Thyroid gland (tissue), 4 donors: ENCODE measurements at regions not wholly inside any gene's neighbourhood (a gene's known extent, or its start where the extent isn't known, plus 50 kb on each side); places are given as distances from the start of the nearest gene placed in this dataset.

ENCODE experiments used
- POLR2A ChIP-seq, 2 donors: fragments of 450-650 bp; IDR thresholded peaks; one replicate each; pipeline ENCODE4 v1.6.1; 2017; ENCODE audit warnings: antibody characterized with exemption in 2 of 2, mild to moderate bottlenecking in 2 of 2, moderate library complexity in 1 of 2
- TF ChIP-seq, protein P1 (sequence below), 6 experiments: fragments of 200-600 bp in 3 of 6; fragments of 450-650 bp in 3 of 6; sonication (generic) in 3 of 6; IDR thresholded peaks; one replicate each; pipeline ENCODE4 v1.5.1; 2016 to 2019; ENCODE audit warnings: antibody characterized with exemption in 6 of 6, mild to moderate bottlenecking in 2 of 6, inconsistent platforms in 1 of 6, moderate library complexity in 1 of 6

DNA sequence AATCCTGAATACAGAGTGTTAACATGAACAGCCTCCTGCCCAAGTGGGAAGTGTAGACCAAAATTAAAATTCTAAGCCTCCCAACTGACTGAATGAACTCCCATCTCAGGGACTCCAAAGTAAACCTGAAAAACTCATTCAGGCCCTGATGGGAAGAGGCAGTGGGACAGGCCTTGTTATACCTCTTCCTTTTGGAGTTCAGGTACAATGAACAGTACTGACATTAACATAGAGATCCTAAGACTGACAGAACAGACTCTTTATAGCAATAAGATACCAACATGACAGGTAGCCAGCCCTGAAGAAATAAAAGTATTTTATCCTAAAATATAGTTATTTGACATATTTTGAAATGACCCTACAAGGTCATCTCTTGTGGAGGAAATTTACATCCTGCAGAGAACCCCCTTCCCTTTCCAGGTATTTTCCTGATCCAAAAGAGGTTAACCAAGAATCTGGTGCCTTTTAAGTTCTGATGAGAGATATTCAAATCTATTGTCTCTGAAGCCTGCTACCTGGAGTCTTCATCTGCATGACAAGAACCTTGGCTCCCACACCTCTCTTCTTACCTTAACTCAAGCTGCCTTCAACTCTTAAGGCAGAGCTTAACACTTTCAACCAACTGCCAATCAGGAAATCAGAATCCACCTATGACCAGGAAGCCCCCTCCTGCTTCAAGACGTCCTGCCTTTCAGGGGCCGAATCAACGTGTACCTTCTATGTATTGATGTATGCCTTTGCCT is 103.3 kb upstream of the PFKP start:
- TF ChIP-seq, protein P1, sequence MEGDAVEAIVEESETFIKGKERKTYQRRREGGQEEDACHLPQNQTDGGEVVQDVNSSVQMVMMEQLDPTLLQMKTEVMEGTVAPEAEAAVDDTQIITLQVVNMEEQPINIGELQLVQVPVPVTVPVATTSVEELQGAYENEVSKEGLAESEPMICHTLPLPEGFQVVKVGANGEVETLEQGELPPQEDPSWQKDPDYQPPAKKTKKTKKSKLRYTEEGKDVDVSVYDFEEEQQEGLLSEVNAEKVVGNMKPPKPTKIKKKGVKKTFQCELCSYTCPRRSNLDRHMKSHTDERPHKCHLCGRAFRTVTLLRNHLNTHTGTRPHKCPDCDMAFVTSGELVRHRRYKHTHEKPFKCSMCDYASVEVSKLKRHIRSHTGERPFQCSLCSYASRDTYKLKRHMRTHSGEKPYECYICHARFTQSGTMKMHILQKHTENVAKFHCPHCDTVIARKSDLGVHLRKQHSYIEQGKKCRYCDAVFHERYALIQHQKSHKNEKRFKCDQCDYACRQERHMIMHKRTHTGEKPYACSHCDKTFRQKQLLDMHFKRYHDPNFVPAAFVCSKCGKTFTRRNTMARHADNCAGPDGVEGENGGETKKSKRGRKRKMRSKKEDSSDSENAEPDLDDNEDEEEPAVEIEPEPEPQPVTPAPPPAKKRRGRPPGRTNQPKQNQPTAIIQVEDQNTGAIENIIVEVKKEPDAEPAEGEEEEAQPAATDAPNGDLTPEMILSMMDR (IDR thresholded peaks at IDR 0.05) = no peak
- TF ChIP-seq POLR2A (IDR thresholded peaks at IDR 0.05) = no peak
